HG03558 (cell line): ENCODE measurements at regions not wholly inside any gene's neighbourhood (a gene's known extent, or its start where the extent isn't known, plus 50 kb on each side); places are given as distances from the start of the nearest gene placed in this dataset.
"Not testable (repeated sequence)": the region's sequence is repeated elsewhere in the genome, so short reads cannot be mapped to it uniquely, and the experiment has no call there.

Experiments
- ATAC-seq: cut with Tn5 transposase; IDR thresholded peaks from one replicate; pipeline ENCODE4 v1.9.1; 2021; ENCODE audit warnings: moderate number of reproducible peaks; ENCODE audit not compliant: unreplicated experiment; ENCODE audit errors: extremely low read depth

GRCh38 chr18:34280000-34280399 lies 55.3 kb upstream of the NOL4 start:
- no peak for ATAC-seq

- ATAC-seq = no peak
These were observed 55.9 kb upstream of the NOL4 start for GRCh38 chr18:34280653-34281052.

DNA sequence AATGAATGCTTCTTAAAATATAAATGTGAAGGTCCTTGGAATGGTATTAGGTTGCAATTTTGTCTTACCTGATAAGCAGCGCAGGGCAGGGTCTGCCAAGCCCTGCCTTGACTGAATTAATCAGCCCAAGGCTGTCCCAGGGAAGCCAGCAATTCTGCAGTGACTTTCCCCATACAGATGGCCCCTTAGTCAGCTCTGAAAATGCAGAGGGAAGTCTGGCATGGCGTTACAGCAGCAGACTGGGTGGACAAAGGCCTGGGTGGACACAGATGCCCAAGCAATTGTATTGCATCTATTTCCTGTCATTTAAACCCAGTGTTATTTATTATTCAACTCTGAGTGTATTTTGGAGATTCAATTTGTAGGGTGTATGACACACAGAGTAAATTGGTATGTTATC lies 56.6 kb upstream of the NOL4 start:
- no peak for ATAC-seq

GRCh38 chr18:34281722-34282121 lies 57.0 kb upstream of the NOL4 start:
- no peak for ATAC-seq

GRCh38 chr18:34283506-34283905 lies 58.8 kb upstream of the NOL4 start:
- ATAC-seq = no peak

- no peak for ATAC-seq
These were observed 63.1 kb upstream of the NOL4 start for GRCh38 chr18:34287825-34288224.

GRCh38 chr18:34292594-34292993 lies 67.9 kb upstream of the NOL4 start:
- no peak for ATAC-seq

DNA sequence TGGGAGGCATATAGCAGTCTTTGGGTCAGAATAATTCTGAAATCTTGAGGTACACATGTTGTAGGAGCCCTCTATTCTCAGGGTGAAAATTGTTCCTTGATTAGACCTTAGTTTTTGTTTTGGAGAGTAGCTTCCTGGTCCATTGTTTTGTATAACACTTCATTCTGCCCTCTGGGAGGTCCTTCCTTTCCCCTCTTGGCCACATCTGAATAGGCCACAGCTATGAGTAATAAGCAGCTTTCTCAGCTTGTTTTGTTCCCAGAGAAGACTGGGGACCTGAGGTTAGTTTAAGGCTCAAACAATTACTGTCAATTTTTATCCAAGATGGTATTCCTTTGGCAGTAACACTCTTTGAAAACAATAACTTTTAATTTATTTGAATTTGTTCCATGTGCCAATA lies 72.6 kb upstream of the NOL4 start:
- ATAC-seq = no peak

DNA sequence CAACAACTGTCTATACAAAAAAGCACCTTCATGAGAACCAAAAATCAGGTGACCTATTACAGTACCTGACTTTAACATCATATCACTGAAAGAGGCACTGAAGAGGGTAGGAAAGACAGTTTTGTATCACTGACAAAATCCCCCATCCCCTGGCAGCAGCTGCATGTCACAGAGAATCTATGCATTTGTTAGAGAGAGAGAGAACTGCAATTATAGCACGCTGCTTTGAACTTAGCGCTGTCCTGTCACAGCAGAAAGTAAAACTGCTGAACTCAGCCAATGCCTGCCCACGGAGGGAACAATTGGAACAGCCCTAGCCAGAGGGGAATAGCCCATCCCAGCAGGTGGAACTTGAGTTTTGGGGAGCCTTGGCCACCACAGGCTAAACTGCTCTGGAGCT lies 75.1 kb upstream of the NOL4 start:
- ATAC-seq = no peak

GRCh38 chr18:34311468-34311867 lies 86.8 kb upstream of the NOL4 start:
- no peak for ATAC-seq

DNA sequence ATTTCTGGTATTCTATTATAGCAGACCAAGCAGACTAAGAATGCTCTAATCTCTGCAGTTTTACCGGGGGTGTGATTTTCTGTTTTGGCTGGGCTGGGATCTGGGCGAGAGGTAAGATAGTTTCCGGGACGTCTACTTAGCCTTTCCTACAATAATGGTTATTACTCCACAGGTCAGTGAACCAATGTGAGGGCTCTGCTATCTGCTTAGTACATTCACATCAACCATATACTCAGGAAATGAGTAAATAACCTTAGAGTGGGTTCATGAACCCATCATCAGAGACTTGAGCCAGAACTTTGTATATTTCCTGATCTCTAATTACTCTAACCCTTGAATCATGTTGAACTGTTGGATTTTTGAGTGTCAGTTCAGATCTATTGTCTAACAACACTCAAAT lies 90.1 kb upstream of the NOL4 start:
- ATAC-seq = no peak

GRCh38 chr18:34315591-34316352 lies 91.1 kb upstream of the NOL4 start:
- ATAC-seq = no peak

GRCh38 chr18:34320267-34320666 lies 95.6 kb upstream of the NOL4 start:
- ATAC-seq = no peak

GRCh38 chr18:34321066-34321465 lies 96.4 kb upstream of the NOL4 start:
- peak; percentile 72 for ATAC-seq

GRCh38 chr18:34322365-34323289 lies 97.9 kb upstream of the NOL4 start:
- ATAC-seq = peak; percentile 49

DNA sequence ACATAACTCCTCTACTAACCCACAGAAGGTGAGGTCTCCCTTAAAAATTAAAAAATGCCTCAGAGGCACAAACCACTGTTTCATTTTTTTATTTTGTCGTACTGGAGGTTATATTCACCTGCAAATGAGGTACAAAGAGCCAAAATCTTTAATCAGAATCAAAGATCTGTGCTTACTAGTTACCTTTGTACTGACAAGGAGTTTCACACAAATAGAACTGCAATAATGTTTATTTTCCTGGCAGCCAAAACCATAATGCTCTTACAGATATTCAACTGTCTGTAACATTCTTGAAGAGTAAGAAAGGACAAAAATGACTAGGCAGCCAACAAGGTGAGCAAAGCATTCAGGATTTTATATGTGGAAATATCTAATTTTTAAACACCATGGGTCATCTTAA lies 105.1 kb upstream of the NOL4 start:
- no peak for ATAC-seq

DNA sequence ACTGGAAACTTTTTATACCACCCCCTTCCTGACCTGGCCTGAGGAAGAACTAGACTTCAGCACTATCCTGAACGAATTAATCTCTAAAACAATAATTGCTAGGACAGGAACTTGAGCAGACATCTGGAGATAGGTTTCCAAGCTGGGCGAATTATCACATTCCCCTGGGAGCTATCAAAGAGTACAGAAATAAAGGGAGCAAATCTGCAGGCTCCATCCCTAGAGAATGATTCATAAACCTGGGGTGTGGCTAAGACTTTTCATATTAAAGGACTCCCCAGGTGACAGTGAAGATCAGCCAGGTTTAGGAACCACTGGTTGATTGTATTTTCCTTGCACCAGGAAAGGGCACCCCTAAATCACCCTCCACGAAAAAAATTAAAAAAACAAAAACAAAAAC lies 105.6 kb upstream of the NOL4 start:
- ATAC-seq = no peak

- not testable (repeated sequence) for ATAC-seq
These were observed 106.2 kb upstream of the NOL4 start for GRCh38 chr18:34330907-34331306.

GRCh38 chr18:34331343-34331742 lies 106.6 kb upstream of the NOL4 start:
- not testable (repeated sequence) for ATAC-seq

- no peak for ATAC-seq
These were observed 114.4 kb upstream of the NOL4 start for GRCh38 chr18:34339155-34339554.

DNA sequence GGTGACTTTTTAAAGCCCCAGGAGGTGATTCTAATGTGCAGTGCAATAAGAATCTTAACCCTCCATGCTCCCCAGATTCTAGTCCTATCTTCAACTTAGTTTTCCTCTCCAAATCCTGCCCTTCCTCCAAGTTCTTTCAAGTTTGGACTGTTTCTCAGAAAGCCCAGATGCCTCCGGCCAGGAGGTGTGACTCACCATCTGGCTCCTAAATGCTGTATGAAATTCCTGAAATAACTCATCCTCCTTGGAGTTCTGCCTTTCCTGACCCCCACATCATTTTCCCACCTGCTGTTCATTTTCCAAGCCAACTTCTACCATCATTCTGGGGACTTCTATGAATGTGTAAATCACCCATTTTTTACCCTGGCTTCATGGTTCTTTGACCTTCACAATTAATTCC lies 118.2 kb upstream of the NOL4 start:
- ATAC-seq = no peak
